ENCODE measurements at regions not wholly inside any gene's neighbourhood (a gene's known extent, or its start where the extent isn't known, plus 50 kb on each side); places are given as distances from the start of the nearest gene placed in this dataset.
"Not testable (repeated sequence)": the region's sequence is repeated elsewhere in the genome, so short reads cannot be mapped to it uniquely, and the experiment has no call there.

GRCh38 chr6:63023726-63024125 lies 187.5 kb upstream of the FKBP1C start:
- no peak overlapping the region for H2AFZ ChIP-seq (ENCODE audit: low read depth, low read length)
- no peak overlapping the region for H3K4me3 ChIP-seq (ENCODE audit: low read length)
- no peak overlapping the region for H3K9ac ChIP-seq (ENCODE audit: low read length)
- no peaks in the 10 kb centered on the region for H3K79me2 ChIP-seq (ENCODE audit: low read length)
- TF ChIP-seq, protein P1, sequence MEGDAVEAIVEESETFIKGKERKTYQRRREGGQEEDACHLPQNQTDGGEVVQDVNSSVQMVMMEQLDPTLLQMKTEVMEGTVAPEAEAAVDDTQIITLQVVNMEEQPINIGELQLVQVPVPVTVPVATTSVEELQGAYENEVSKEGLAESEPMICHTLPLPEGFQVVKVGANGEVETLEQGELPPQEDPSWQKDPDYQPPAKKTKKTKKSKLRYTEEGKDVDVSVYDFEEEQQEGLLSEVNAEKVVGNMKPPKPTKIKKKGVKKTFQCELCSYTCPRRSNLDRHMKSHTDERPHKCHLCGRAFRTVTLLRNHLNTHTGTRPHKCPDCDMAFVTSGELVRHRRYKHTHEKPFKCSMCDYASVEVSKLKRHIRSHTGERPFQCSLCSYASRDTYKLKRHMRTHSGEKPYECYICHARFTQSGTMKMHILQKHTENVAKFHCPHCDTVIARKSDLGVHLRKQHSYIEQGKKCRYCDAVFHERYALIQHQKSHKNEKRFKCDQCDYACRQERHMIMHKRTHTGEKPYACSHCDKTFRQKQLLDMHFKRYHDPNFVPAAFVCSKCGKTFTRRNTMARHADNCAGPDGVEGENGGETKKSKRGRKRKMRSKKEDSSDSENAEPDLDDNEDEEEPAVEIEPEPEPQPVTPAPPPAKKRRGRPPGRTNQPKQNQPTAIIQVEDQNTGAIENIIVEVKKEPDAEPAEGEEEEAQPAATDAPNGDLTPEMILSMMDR (IDR thresholded peaks at IDR 0.05; ENCODE audit: low read depth, low read length), result no peak
- no peak for TF ChIP-seq EZH2phosphoT487 (IDR thresholded peaks at IDR 0.05; ENCODE audit: low read depth)
- no peaks in the 10 kb centered on the region for H3K27me3 ChIP-seq (ENCODE audit: low read depth, low read length)
- no peak overlapping the region for H3K4me2 ChIP-seq (ENCODE audit: low read length)
- H3K9me3 ChIP-seq (ENCODE audit: insufficient read depth, low read length), result no peaks in the 10 kb centered on the region
- no peak overlapping the region for H3K27ac ChIP-seq (ENCODE audit: low read length)
- no peaks in the 10 kb centered on the region for H3K36me3 ChIP-seq (replicated peaks; ENCODE audit: low read depth, low read length)
- H4K20me1 ChIP-seq (ENCODE audit: insufficient read depth, low read length), result no peaks in the 10 kb centered on the region
- H3K4me1 ChIP-seq (ENCODE audit: low read length), result no peaks in the 10 kb centered on the region

DNA sequence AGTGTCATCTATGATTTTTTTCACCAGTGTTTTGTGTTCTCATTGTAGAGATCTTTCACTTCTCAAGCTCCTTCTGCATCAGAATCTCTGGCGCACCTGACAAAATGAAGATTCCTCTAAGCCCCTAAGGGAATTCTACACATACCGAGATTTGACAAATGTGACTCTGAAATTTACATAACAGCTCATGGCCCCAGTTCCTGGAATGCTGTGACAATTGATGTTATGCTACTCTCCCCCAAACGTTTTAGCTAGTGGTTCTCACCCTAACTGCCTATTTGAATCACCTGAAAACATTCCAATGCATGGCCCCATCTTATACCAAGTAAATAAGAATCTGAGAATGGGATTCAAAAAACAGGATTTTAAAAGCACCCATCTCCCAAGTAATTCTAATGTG lies 162.1 kb upstream of the FKBP1C start:
- no peak overlapping the region for H3K4me3 ChIP-seq (ENCODE audit: low read length)
- no peaks in the 10 kb centered on the region for H3K79me2 ChIP-seq (ENCODE audit: low read length)
- no peaks in the 10 kb centered on the region for H3K4me1 ChIP-seq (ENCODE audit: low read length)
- H2AFZ ChIP-seq (ENCODE audit: low read depth, low read length), result no peak overlapping the region
- no peaks in the 10 kb centered on the region for H3K36me3 ChIP-seq (replicated peaks; ENCODE audit: low read depth, low read length)
- TF ChIP-seq, protein P1 (IDR thresholded peaks at IDR 0.05; ENCODE audit: low read depth, low read length), result no peak
- TF ChIP-seq EZH2phosphoT487 (IDR thresholded peaks at IDR 0.05; ENCODE audit: low read depth), result no peak
- H3K4me2 ChIP-seq (ENCODE audit: low read length), result no peak overlapping the region
- H3K9ac ChIP-seq (ENCODE audit: low read length), result no peak overlapping the region
- no peak overlapping the region for H3K27ac ChIP-seq (ENCODE audit: low read length)
- no peaks in the 10 kb centered on the region for H4K20me1 ChIP-seq (ENCODE audit: insufficient read depth, low read length)
- no peaks in the 10 kb centered on the region for H3K27me3 ChIP-seq (ENCODE audit: low read depth, low read length)
- H3K9me3 ChIP-seq (ENCODE audit: insufficient read depth, low read length), result no peaks in the 10 kb centered on the region

DNA sequence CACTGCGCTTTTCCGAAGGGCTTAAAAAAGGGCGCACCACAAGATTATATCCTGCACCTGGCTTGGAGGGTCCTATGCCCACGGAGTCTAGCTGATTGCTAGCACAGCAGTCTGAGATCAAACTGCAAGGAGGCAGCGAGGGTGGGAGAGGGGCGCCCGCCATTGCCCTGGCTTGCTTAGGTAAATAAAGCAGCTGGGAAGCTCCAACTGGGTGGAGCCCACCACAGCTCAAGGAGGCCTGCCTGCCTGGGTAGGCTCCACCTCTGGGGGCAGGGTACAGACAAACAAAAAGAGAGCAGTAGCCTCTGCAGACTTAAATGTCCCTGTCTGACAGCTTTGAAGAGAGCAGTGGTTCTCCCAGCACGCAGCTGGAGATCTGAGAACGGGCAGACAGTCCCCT lies 158.1 kb upstream of the FKBP1C start:
- not testable (repeated sequence) for H3K9me3 ChIP-seq (ENCODE audit: insufficient read depth, low read length); H3K79me2 ChIP-seq (ENCODE audit: low read length); H3K4me3 ChIP-seq (ENCODE audit: low read length); H3K27ac ChIP-seq (ENCODE audit: low read length); H3K36me3 ChIP-seq (replicated peaks; ENCODE audit: low read depth, low read length); H3K4me2 ChIP-seq (ENCODE audit: low read length); H4K20me1 ChIP-seq (ENCODE audit: insufficient read depth, low read length); H3K4me1 ChIP-seq (ENCODE audit: low read length); H3K27me3 ChIP-seq (ENCODE audit: low read depth, low read length); H2AFZ ChIP-seq (ENCODE audit: low read depth, low read length); H3K9ac ChIP-seq (ENCODE audit: low read length)

- H3K9me3 ChIP-seq (ENCODE audit: insufficient read depth, low read length), result no peaks in the 10 kb centered on the region
- H3K79me2 ChIP-seq (ENCODE audit: low read length), result no peaks in the 10 kb centered on the region
- no peaks in the 10 kb centered on the region for H3K27me3 ChIP-seq (ENCODE audit: low read depth, low read length)
- no peak overlapping the region for H3K9ac ChIP-seq (ENCODE audit: low read length)
- H4K20me1 ChIP-seq (ENCODE audit: insufficient read depth, low read length), result no peaks in the 10 kb centered on the region
- no peak overlapping the region for H3K27ac ChIP-seq (ENCODE audit: low read length)
- TF ChIP-seq, protein P1 (IDR thresholded peaks at IDR 0.05; ENCODE audit: low read depth, low read length), result no peak
- no peak for TF ChIP-seq EZH2phosphoT487 (IDR thresholded peaks at IDR 0.05; ENCODE audit: low read depth)
- H3K36me3 ChIP-seq (replicated peaks; ENCODE audit: low read depth, low read length), result no peaks in the 10 kb centered on the region
- H2AFZ ChIP-seq (ENCODE audit: low read depth, low read length), result no peak overlapping the region
- no peak overlapping the region for H3K4me3 ChIP-seq (ENCODE audit: low read length)
- H3K4me2 ChIP-seq (ENCODE audit: low read length), result 0 out of 2 replicates have a peak overlapping the region, but pooled peaks have one; percentile 3
- H3K4me1 ChIP-seq (ENCODE audit: low read length), result no peaks in the 10 kb centered on the region
Measured at GRCh38 chr6:63058601-63059000, 152.7 kb upstream of the FKBP1C start.

Measured in OCI-LY3 (cell line).